HFFc6 (cell line): ENCODE measurements at regions not wholly inside any gene's neighbourhood (a gene's known extent, or its start where the extent isn't known, plus 50 kb on each side); places are given as distances from the start of the nearest gene placed in this dataset.

Experiments
- DNase-seq: peaks from one replicate; pipeline ENCODE4 v3.0.0-alpha.2; 2018
- H3K27ac Mint-ChIP-seq: 2 replicates; pipeline ENCODE4 v1.8.0; 2020; ENCODE audit warnings: mild to moderate bottlenecking, mixed read lengths
- H3K27me3 Mint-ChIP-seq: 2 replicates; pipeline ENCODE4 v1.8.0; 2021; ENCODE audit warnings: mild to moderate bottlenecking, moderate library complexity, mixed read lengths; ENCODE audit not compliant: insufficient read depth
- H3K36me3 Mint-ChIP-seq: 2 replicates; pipeline ENCODE4 v1.8.0; 2021; ENCODE audit warnings: low read depth, mixed read lengths
- H3K4me1 Mint-ChIP-seq: 2 replicates; pipeline ENCODE4 v1.8.0; 2020; ENCODE audit warnings: low read depth, mixed read lengths
- H3K4me3 Mint-ChIP-seq: 2 replicates; pipeline ENCODE4 v1.8.0; 2020; ENCODE audit warnings: mild to moderate bottlenecking, moderate library complexity, mixed read lengths
- H3K9me3 Mint-ChIP-seq: 2 replicates; pipeline ENCODE4 v1.8.0; 2020; ENCODE audit warnings: mild to moderate bottlenecking, mixed read lengths
- TF ChIP-seq, protein P1 (sequence below): fragments of 200-600 bp; sonication (generic); IDR thresholded peaks from 2 replicates; pipeline ENCODE4 v1.5.0; 2021; ENCODE audit warnings: antibody characterized with exemption, mild to moderate bottlenecking

DNA sequence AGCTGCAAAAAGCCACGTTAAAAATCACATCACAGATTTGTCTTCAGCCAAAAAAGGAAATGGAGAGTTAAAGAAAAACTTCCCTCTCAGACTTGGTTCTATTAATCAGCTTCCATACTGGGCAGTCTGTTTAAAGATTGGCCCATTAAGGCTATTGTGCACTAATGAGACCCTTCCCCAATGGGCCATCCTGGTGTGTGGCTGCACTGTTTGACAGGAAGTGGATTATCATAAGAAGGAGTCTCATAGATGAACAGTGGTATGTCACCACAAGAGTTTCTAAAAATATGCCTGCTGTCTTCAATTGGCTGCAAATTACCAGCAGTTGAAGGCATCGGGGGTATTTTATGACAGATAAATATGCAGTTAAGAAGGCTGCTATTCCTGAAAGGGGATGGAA lies 247.6 kb upstream of the THSD7B start:
- Mint-ChIP-seq H3K4me1 (no peaks in the 10 kb centered on the region), H3K27ac (no peak overlapping the region), H3K27me3 (no peaks in the 10 kb centered on the region), H3K4me3 (no peak overlapping the region), H3K36me3 (no peaks in the 10 kb centered on the region; the same call in 1 of the 2 replicates), H3K9me3 (peaks cover 52% of the 10 kb centered on the region)
- TF ChIP-seq, protein P1, sequence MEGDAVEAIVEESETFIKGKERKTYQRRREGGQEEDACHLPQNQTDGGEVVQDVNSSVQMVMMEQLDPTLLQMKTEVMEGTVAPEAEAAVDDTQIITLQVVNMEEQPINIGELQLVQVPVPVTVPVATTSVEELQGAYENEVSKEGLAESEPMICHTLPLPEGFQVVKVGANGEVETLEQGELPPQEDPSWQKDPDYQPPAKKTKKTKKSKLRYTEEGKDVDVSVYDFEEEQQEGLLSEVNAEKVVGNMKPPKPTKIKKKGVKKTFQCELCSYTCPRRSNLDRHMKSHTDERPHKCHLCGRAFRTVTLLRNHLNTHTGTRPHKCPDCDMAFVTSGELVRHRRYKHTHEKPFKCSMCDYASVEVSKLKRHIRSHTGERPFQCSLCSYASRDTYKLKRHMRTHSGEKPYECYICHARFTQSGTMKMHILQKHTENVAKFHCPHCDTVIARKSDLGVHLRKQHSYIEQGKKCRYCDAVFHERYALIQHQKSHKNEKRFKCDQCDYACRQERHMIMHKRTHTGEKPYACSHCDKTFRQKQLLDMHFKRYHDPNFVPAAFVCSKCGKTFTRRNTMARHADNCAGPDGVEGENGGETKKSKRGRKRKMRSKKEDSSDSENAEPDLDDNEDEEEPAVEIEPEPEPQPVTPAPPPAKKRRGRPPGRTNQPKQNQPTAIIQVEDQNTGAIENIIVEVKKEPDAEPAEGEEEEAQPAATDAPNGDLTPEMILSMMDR: no peak
- no peak for DNase-seq

DNA sequence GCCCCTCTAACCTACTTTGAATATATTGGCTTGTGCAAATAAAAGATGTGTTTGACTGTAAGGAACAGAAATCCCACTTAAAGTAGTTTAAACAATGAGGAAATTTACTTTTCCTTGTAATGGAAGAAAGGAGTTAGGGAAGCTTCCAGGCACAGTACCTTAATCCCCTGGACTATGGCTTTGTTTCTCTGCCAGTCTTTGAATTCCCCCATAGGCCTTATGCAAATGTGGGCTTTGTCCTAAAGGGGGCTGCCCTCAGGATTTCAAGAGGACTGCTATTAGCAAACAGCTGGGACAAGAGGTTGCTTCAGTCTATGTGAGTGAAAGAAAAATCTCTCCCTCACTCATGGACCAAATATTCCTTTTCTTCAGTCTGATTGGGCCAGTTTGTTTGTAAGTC lies 255.1 kb upstream of the THSD7B start:
- no peaks in the 10 kb centered on the region; the same call in 1 of the 2 replicates for H3K36me3 Mint-ChIP-seq
- no peak for DNase-seq
- H3K9me3 Mint-ChIP-seq: peaks cover 31% of the 10 kb centered on the region
- H3K4me1 Mint-ChIP-seq: no peaks in the 10 kb centered on the region
- H3K27me3 Mint-ChIP-seq: no peaks in the 10 kb centered on the region
- TF ChIP-seq, protein P1: no peak
- no peak overlapping the region for H3K4me3 Mint-ChIP-seq
- H3K27ac Mint-ChIP-seq: no peak overlapping the region

DNA sequence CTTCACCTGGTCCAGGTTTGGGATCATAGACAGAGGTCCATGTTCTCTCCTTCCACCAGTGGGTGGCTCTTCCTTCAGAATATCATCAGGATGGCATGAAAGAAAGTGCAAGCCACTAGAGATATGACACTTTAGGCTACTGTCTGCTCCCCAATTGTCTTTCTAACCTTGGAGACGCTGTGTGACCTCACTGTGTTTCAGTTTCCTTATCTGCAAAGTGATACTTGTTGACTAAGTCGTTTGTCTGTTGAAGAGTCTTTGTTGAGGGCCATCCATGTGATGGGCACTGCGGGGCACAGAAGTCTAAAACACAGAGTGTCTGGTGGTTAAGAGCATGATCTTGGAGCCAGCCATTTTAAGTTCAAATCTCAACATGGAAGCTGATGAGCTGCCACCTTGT lies 259.9 kb upstream of the THSD7B start:
- H3K4me3 Mint-ChIP-seq: no peak overlapping the region
- DNase-seq: no peak
- TF ChIP-seq, protein P1: no peak
- no peaks in the 10 kb centered on the region for H3K36me3 Mint-ChIP-seq
- peaks cover 19% of the 10 kb centered on the region for H3K9me3 Mint-ChIP-seq
- no peaks in the 10 kb centered on the region for H3K4me1 Mint-ChIP-seq
- no peaks in the 10 kb centered on the region for H3K27me3 Mint-ChIP-seq
- H3K27ac Mint-ChIP-seq: no peak overlapping the region

DNA sequence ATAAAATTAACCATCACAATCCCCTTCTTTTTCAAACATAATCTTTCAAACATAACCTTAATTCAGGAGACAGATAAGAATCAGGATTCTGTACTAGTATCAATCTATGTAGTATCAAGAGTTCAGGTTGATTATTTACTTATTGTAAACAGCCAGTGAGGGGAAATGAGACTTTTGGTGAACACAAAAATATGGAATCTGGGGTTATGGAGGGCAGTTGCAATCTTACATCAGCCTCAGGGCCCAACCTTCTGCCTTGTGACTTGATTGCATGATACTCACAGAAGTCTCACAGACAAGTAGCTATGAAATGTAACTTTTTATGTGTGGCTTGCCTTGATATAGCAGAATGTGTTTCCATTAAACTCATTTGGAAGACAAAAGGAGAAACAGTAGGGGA lies 262.7 kb upstream of the THSD7B start:
- H3K4me1 Mint-ChIP-seq: no peaks in the 10 kb centered on the region
- no peak overlapping the region for H3K4me3 Mint-ChIP-seq
- H3K36me3 Mint-ChIP-seq: no peaks in the 10 kb centered on the region
- peaks cover 15% of the 10 kb centered on the region for H3K9me3 Mint-ChIP-seq
- no peak for DNase-seq
- no peaks in the 10 kb centered on the region for H3K27me3 Mint-ChIP-seq
- TF ChIP-seq, protein P1: no peak
- no peak overlapping the region for H3K27ac Mint-ChIP-seq

DNA sequence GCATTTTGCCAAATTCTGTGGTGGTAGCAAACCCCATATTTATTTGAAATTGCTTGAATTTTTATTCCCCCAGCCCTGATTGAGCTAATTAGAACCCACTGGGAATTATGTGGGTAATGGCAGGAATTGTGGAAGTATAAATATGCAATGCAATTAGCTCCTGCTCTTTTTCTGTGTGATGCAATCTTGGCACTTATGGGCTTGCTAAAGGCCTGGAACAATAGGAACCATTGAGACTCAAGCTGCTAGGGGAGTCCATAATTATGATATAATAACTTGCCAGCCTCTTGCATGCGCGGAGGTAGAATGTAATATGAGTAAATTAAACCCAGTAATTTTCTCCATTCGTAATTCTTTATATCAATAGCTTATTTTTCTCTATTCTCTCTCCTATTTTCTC lies 267.6 kb upstream of the THSD7B start:
- H3K4me3 Mint-ChIP-seq: no peak overlapping the region
- H3K4me1 Mint-ChIP-seq: no peaks in the 10 kb centered on the region
- H3K27ac Mint-ChIP-seq: no peak overlapping the region
- DNase-seq: no peak
- H3K36me3 Mint-ChIP-seq: no peaks in the 10 kb centered on the region; the same call in 1 of the 2 replicates
- no peaks in the 10 kb centered on the region for H3K27me3 Mint-ChIP-seq
- peaks cover 23% of the 10 kb centered on the region for H3K9me3 Mint-ChIP-seq
- TF ChIP-seq, protein P1: no peak

DNA sequence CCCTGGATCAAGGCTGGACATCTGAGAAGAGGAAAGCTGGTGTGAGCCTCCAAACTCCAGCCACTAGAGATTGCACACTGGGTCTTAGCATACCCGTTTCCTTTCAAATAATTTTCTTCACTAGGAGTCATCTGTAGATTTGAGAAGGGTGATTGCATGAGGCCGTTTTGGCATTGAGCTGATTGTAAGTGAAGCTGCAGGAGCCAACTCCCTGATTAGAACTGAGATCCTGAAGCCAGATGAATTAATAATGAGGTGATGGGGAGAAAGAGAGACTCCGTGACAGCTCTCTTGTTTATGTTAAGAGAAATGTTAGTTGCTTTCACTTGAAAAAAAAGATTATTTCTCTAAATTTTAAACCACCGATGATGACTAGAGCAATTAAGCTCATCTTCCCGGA lies 268.4 kb upstream of the THSD7B start:
- DNase-seq: no peak
- Mint-ChIP-seq H3K27me3 (no peaks in the 10 kb centered on the region), H3K9me3 (peaks cover 23% of the 10 kb centered on the region), H3K36me3 (no peaks in the 10 kb centered on the region; the same call in 1 of the 2 replicates), H3K4me3 (no peak overlapping the region), H3K4me1 (no peaks in the 10 kb centered on the region), H3K27ac (no peak overlapping the region)
- TF ChIP-seq, protein P1: no peak
